GM21360 (cell line): ENCODE measurements at regions not wholly inside any gene's neighbourhood (a gene's known extent, or its start where the extent isn't known, plus 50 kb on each side); places are given as distances from the start of the nearest gene placed in this dataset.

ENCODE experiments used
- ATAC-seq: cut with Tn5 transposase; IDR thresholded peaks from one replicate; pipeline ENCODE4 v1.9.1; 2021; ENCODE audit warnings: mild to moderate bottlenecking, moderate library complexity; ENCODE audit not compliant: unreplicated experiment

DNA sequence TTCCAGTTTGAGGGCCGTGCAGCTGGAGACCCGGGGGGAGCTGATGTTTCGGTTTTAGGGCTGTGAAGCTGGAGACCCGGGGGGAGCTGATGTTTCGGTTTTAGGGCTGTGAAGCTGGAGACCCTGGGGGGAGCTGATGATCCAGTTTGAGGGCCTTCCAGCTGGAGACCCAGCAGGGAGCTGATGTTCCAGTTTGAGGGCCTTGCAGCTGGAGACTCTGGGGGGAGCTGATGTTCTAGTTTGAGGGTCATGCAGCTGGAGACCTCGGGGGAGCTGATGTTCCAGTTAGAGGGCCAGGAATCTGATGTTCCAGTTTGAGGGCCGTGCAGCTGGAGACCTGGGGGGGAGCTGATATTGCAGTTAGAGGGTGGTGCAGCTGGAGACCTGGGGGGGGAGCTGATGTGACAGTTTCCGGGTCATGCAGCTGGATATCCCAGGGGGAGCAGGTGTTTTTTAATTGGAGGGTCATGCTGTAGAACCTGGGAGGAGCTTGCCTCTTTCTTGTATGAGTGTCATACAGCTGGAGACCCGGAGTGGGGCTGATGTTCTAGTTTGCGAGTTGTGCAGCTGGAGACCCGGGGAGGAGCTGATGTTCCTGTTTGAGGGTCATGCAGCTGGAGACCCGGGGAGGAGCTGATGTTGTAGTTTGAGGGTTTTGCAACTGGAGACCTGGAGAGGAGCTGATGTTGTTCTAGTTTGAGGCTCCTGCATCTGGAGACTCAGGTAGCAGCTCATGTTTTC lies 153.2 kb downstream of the RTP5 start:
- no peak for ATAC-seq

DNA sequence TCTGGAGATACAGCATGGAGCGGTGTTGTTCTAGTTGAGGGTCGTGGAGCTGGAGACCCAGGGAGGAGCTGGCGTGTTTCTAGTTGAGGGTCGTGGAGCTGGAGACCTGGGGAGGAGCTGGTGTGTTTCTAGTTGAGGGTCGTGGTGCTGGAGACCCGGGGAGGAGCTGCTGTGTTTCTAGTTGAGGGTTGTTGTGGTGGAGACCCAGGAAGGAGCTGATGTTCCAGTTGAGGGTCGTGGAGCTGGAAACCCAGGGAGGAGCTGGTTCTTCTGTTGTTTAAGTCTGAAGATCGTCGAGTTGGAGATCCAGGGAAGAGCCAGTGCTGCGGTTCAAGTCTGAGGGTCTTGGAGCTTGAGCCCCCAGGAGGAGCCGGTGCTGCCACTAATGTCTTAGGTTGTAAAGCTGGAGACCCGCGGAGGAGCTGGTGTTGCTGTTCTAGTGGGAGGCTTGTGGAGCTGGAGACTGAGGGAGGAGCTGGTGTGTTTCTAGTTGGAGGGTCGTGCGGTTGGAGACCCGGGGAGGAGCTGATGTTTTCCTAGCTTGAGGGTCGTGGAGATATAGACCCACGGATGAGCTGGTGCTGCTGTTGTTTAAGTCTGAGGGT lies 155.3 kb downstream of the RTP5 start:
- ATAC-seq: no peak

DNA sequence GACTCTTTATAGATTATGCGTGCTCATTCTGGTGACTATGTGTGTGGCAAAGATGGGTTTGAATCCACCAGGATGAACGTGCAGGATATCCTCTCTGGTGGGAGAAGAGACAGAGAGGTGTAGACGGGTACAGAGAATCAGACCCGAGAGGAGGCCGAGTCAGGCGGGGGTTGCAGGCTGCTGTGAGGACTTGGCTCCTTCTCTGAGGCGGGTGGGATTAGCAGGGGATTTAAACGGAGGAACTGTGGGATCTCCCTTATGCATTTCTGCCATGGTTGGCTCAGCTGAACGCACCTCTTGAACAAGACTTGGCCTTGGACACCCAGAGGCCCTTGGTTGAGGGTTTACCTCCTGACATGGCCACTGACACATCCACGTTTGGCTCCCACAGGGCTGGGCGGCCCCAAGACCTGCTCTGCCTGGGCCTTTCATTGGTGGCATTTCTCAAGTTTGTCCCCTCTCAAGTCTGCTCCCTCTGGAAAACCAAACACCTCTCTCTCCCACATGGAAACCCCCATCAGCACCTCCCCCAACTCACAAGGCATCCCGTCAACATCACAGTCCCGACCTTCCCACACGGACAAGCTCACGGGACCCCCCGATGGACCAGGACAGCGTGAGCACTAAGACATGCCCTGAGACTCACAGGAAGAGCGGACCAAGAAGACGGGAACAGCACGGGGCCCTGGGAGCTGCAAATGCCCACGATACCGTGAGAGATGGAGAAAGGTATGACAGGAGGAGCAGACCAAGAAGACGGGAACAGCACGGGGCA lies 158.3 kb downstream of the RTP5 start:
- ATAC-seq: no peak

DNA sequence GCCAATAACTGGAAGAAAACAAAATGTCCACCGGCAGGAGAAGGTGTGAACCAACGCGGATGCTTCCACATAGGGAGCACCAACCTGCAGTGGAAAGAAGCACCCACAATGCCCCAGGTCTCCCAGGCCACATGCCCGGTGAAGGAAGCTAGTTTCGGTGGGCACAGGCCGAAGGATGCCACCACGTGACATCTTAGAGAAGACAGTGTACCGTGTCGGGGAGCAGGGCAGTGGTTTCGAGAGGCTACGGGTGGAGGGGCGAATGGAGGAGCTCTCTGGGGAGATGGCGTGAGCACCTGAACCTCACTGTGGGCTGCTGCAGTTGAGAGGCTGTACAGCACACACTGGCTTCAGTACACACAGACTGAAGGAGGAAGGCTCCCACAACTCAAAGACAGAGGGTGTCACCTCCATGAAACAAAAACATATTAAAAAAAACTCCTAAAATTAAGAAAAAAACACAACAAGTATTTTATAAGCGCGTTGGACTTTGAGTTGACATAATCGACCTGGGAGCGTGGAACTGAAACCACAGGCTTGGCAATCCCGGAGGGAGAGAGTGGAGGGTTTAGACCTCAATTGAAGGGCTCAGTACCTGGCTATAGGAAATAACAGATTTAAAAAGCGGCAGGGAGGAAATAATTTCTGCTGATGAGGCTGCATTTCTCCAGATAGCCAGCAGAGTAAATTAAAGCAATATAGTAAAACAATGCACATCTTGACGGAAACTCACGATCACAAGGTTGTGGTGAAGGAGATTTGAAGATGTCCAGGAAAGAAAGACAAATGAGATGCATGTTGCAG lies 160.1 kb downstream of the RTP5 start:
- no peak for ATAC-seq

DNA sequence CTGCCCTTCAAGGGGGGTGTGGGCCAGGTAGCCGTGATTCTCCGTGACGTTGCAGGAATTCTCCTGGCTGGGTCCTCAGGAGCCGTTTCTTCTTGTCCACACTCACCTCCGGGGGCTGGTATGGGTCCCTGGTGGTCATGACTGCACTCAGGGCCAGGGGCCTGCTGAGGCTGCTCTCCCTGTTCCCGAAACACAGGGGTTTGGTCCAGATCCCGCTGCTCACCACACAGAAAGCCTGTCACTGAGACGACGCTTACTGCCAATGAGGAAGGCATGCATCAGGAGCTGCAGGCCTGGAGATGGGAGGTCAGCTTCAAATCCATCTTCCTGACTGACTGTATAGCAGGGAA lies 160.7 kb downstream of the RTP5 start:
- no peak for ATAC-seq

DNA sequence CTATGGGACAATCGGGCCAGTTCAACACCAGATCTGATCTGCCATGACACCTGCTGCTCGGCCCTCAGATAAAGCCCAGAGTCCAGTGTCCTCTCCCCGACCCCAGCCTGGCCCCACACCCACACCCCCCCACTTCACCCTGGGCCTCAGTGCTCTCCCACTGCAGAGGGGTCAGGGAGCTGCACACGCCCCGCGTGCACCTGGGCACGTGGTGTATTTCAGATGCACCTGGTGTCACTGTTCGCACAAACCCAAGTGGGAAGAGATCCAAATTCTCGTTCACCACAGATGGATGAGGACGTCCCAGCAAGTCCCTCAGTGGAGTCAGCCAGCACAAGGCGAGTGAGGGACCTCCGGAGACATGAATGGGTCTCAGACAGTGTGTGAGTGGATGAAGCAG lies 161.3 kb downstream of the RTP5 start:
- no peak for ATAC-seq

DNA sequence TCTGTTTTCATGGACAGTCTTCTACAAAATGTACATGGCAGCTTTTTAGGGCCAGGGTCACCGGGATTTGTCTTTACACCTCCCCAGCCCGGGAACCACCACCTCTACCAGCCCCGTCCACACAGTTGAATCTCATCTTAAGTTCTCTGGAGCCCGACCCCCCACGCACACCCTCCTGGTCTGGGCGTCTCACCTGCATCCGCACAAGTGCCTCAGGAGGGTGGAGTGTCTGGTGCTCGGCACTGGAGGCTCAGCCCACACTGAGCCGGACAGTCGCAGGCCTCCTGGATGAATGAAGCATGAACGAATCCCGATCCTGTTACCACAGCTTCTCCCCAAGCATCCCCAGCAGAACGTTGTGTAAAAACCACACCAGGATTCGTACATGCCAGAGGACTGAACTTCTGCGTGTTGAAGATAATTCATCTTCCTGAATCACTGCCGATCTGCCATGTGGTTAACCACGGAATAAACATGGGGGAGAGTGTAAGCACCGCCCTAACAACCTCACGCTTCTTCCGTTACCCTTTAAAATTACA lies 162.0 kb downstream of the RTP5 start:
- no peak for ATAC-seq

DNA sequence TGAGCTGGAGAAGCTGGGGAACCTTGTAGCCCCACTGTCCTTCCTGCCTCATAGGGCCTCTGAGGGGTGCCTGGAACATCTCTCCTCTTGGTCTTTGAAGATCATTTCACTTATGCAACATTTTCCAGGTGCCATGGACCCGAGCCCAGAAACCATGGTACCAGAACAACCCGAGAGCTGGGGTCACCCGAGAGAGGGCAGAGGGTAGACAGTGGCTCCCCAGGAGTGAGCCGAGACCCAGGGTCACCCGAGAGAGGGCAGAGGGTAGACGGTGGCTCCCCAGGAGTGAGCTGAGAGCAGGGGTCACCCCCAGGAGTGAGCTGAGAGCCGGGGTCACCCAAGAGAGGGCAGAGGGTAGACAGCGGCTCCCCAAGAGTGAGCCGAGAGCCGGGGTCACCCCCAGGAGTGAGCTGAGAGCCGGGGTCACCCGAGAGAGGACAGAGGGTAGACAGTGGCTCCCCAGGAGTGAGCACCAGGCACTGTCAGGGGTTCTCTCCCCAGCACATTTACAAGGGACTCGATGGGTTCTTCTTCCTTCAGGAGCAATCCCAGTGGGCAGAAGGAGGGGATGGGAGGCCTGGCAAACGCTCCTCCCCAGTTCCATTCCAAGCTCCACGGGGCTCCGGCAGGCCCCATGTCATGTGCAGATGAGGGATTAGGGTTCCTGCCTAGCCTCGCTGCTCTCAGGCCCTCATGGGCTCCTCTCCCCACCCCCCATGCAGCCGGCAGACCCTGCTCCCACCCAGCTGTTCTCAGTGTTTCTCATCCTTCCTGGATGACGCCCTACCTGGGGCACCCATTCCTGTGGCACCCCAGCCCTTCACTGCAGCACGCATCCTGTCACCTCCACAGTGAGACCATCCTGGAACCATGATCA lies 163.5 kb downstream of the RTP5 start:
- ATAC-seq: no peak

DNA sequence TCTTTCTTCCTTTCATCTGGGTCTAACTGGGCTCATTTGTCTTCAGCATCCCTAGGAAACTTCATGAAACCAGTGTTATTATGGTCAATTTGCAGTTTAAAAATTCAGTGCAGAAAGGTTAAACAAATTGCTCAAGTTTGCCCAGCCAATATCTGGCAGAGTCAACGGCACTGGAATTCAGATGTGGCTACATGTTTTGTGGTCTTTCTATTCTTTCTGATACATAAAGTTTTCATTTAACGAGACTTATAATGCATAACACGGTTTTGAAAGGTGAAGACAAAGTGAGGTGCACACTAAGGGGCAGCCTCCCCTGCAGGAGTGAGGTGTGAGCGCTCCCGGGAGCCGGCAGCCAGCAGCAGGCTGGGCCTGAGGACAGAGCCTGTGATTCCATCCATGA lies 164.6 kb downstream of the RTP5 start:
- no peak for ATAC-seq

DNA sequence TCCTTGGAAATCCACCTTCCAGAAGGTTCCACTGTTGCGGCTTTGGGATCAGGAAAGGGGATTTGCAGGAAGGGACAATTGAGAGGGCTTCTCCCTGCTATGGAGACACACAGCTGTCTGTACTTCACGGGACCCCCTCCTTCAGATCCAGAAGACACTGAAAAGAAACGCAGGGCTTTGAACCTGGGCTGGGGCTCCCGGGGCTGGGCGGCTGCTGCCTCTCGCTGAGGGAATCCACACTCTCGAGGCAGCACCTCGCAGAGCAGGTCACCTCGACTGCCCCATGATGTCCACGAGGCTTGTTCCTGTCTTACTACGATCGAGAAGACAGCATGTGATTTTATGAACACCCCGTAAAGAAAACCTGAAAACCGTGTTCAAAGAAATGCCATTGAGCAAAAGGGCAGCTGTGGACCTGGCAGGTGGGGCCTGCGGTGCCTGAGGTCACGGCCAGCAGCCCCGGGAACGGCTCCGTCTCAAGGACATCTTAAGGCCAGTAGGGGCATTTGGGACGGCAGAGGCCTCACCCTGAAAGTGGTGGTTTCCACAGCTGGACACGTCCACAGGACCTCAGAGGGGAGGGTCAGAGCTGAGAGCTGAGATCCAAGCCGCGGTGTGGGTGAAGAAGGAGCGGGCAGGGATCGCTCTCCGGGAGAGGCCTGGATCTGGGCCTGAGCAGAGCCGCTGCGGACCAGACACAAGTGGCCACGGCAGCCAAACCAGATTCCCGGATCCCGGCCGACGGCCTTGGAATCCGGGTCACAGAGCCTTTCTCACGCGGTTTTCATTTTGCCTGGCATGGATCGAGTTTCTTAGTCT lies 165.7 kb downstream of the RTP5 start:
- no peak for ATAC-seq

DNA sequence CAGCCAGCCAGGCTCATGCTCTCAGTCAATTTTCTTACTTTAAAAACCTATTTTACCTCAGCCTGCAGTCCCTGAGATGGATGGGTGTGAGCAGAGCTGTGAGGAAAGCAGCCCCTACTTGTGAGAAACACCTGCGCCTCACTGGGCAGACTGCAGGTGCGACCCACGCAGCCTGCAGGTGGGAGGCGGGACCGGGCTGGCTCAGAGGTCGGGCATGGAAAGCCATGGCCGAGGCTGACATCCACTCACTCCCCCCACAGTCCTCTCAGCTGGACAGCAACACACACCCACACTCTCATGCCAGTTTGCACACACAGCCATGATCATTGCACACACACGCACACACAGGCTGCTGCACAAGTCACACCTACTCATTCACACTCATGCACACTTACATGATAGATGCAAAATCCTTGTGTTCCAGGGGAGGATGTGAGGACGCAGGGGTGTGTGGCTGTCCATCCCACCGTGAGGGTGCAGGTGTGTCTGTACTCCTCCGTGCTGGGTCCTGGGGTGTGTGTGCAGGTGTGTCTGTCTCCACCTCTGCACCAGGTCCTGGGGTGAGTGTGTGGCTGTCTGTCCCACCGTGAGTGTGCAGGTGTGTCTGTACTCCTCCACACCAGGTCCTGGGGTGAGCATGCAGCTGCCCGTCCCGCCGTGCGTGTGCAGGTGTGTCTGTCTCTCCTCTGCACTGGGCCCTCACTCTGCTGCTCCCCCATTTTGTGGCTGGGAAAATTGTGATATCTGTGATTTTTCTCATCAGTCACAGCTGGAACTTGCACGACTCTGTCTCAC lies 166.5 kb downstream of the RTP5 start:
- ATAC-seq: no peak

DNA sequence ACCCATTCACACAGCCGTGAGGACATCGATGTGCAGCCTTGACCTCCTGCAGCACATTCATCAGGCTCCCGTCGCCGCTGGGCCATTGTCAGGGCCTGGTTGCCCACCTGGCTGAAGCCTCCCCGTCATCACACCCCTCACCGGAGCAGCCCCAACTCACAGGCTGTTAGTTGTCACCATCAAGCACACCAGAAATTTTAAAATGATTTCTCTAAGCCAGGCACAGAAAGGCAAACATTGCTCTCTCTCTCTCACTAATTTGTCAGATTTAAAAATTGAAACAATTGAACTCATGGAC lies 167.1 kb downstream of the RTP5 start:
- no peak for ATAC-seq

DNA sequence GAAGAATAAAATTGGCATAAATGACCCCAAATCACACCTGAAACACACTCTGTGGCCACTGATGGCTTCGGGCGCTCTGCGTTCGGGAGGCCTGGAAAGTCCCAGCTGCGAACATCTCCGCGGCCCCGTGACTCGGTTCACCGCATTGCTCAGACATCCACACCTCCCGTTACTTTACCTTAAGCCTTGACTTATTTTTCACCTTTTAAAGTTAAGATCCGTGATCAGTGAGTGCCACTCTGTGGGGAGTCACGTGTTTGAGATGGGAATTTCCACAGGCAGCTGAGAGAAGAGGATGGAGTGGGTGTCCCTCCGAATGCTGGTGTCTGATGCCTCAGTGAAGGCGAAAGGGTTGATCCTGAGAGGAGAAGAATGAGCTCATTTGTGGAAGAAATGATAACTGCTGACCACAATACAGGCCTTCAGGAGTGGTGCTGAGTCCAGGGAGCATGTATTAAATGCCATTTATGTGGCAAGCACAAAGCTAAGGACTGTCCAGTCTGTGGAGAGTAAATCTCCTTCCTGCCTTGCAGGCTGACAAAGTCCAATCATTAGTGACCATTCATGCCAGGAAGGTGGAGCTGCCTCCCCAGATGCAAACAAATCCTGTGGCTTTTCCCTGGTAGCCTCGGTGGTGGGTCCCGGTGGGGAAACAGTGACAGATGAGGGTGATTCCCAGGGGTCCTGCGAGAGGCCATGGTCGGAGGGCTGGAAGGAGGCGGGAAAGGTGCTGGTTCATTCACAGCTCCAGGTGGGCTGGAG lies 168.8 kb downstream of the RTP5 start:
- ATAC-seq: no peak

DNA sequence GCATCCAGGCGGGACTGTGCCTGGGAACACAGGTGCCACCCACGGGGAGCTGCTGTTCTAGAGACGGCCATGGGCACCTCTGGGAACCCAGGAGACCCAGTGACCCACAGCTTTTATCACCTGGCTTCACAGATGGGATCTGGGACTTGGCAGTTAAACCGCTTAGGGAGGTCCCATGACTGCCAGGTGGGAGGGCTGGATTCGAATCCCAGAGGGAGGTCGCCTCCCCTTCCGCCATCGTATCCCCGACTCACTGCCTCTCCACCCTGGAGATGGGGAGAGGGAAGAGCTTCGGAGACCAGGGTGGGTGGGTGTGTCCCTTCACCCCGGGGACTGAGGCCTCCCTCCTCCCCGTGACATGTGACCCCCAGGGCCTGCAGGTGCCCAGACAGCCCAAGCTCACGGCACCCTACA lies 169.4 kb downstream of the RTP5 start:
- no peak for ATAC-seq

DNA sequence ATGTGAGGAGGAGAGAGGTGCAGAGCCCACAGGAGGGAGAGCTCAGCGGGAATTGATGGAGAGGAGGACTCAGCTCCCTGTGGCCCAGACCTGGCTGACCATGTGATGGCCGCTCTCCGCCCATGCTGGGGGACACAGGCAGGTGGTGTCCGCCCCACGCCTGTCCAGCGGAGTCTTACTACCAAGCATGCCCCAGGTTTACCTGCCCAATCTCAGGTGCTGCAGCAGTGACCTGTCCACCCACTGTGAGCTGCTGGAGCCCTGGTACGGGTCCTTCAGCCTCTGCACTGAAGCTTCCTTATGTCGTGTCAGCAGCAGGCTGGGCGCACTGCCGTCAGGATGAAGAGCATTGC lies 170.8 kb downstream of the RTP5 start:
- no peak for ATAC-seq

DNA sequence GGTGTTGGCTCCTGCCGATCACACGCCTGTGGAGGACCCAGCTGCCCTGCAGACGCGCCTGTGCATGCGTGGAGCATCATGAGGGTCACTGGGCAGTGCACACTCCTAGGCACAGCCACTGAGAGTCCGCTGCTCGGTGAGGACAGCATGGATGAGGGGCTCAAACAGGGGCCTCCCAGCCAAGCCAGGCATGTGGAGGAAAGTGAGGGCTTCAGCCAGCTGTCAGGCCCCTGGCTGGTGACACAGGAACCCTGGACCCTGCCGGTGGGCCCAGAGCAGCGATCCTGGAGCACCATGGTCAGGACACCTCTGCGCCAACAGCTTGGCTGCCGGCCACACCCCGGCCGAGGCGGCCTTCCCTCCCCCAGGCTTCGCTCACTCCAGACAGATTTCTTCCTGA lies 171.2 kb downstream of the RTP5 start:
- ATAC-seq: no peak

DNA sequence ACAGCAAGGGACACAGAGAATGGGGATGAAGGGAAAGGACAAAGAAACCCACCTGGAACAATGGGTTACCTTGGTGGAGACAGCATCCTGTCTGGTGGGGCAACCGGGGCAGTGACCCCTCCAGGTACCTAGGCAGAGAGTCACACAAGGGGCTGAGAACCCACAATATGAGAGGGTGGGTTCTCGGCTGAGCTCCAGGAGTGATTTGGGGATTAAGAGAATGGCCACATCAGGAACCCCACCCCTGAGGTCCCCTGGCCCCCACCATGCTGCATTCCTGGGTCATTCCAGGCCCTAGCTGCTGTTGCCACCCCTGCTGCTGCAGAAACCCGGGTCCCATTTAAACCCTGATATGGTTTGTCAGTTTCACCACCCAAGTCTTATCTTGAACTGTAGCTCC lies 172.3 kb downstream of the RTP5 start:
- no peak for ATAC-seq
